ENCODE measurements at regions not wholly inside any gene's neighbourhood (a gene's known extent, or its start where the extent isn't known, plus 50 kb on each side); places are given as distances from the start of the nearest gene placed in this dataset.

DNA sequence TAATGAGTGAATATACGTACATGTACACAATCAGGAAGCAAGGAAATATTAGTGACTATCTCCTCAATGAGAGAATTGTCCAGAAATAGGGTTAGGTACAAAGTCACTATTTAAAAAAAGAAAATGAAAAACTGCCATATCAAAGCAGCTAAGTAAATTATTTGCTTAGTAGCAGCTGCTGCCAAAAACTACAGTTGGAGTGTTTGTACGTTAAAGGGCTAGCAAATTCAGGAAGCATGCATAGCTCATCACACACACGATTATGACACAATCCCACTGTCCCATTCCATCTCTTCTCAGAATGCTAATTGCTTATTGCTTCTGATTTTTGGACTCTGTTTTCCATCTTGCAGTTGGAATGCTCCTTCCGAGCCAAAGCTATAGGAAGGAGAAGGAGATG, 2012.5 kb upstream of the LRRTM1 start:
- no peak for DNase-seq (ENCODE audit: low spot score)

GRCh38 chr2:82316586-82316985, 2012.0 kb upstream of the LRRTM1 start:
- DNase-seq (ENCODE audit: low spot score), result no peak

GRCh38 chr2:82314836-82315472, 2010.4 kb upstream of the LRRTM1 start:
- DNase-seq (ENCODE audit: low spot score), result no peak

DNA sequence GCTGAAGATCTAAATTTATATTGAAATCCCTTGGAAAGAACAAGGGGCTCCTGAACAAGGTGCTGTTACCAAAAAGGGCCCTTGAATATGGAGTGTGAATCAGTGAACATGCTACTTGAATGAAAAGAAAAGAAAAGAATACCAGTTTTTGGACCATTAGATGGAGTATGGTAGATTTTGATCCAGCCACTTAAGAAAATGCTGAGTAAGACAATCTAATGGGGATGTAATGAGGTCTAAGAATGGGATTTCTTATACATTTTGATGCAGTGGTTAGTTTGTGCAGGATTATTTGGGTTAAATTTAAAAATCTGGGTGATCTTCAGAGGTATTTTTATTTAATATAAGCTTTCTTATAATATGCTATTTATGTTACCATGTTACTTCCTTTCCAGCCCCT, 2003.0 kb upstream of the LRRTM1 start:
- no peak for DNase-seq (ENCODE audit: low spot score)

- DNase-seq (ENCODE audit: low spot score), result no peak
These were observed 1997.0 kb upstream of the LRRTM1 start for GRCh38 chr2:82301506-82301905.

DNA sequence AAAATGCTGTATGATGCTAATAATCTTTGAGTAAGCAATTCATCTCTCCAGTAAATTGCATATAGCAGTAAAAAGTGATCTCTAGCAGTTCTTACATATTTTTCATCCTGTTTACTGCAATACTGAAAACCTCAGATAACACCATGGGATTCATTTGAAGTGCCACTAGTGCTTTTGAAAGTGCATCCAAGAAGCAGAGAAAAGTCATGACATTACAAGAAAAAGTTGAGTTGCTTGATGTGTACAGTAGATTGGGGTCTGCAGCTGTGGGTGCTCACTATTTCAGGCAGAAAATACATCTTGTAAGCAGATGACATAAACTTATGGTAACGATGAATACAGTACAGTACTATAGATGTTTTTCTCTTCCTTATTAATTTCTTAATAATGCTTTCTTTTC, 1984.9 kb upstream of the LRRTM1 start:
- DNase-seq (ENCODE audit: low spot score), result no peak

DNA sequence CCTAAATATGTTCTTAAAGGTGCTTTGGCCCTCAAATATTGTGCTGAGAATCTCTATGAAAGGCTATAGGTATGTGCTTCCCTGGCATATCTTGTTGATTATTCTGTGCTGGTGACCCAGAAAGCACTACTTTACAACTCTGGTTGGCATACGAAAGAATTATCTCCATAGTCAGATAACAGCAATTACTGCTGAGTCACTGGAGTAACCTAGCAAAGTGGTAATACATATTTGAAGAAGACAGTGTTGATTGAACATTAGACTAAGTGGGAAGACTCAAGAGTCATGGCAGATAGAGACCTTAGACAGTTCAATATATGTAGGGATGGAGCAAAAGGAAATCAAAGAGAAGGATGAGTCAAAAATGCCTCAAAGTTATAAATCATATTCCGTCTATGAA, 1978.5 kb upstream of the LRRTM1 start:
- no peak for DNase-seq (ENCODE audit: low spot score)

GRCh38 chr2:82282111-82282882, 1977.7 kb upstream of the LRRTM1 start:
- DNase-seq (ENCODE audit: low spot score), result no peak

DNA sequence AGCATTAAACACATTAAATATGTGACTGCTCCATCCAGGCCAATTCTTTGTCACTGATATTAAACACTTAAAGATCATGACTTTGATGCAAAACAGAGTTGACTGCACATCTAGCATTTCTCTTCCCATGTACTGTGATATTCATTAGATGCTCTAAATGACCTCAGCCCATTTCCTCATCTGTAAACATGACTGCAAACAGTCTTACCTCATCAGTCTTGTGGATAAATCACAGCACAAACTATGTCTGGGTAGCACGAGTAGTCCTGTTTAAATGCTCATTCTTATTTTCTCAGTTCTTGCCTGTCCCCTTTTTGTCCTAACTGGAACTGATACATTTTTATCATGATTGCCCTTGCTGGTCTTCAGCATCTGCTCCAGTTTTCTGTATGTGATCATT, 1974.8 kb upstream of the LRRTM1 start:
- DNase-seq (ENCODE audit: low spot score), result no peak

DNA sequence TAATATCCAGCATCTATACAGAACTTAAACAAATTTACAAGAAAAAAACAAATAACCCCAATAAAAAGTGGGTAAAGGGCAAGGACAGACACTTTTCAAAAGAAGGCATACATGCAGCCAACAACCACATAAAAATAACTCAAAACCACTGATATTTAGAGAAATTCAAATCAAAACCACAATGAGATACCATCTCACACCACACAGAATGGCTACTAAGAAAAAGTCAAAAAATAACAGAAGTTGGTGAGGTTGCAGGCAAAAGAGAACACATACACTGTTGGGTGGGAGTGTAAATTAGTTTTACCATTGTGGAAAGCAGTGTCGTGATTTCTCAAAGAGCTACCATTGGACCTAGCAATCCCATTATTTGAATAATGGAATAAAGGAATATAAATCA, 1973.9 kb upstream of the LRRTM1 start:
- no peak for DNase-seq (ENCODE audit: low spot score)

- no peak for DNase-seq (ENCODE audit: low spot score)
These were observed 1971.0 kb upstream of the LRRTM1 start for GRCh38 chr2:82275599-82275998.

DNA sequence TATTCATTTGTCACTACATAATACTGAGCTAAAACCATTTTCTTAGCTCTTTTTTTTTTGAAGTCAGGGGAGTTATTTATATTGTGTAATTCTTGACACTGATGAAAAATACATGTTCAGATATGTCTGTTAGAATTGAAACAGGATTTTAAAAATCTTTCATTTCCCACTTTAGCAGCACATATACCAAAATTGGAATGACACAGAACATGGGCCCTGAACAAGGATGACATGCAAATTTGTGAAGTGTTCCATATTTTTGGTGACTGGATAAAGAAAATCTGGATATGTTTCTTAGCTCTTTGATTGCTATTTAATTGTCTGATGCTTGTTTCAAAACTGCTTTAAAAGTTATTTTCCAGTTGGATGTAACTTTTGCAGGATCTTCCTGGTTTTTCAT, 1963.9 kb upstream of the LRRTM1 start:
- no peak for DNase-seq (ENCODE audit: low spot score)

- no peak for DNase-seq (ENCODE audit: low spot score)
These were observed 1956.0 kb upstream of the LRRTM1 start for GRCh38 chr2:82260521-82260920.

DNA sequence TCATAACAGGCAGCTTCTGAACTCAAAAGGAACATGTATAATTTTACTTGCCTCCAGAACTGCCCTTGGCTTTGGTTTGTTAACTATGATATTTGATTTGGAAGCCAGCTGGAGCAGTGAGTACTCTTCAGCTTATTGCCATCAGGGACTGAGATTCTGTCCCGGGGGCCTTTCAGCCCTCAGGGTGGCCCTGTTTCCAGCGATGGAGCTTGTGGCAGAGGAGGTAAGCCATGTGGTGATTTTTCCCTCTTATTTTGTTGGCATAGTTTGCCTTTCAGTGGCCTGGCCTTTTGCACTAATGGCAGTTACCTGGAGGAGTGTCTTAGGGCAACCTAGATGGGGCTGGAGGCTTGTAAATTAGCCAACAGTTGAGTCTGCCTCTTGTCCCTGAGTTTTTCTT, 1955.0 kb upstream of the LRRTM1 start:
- DNase-seq (ENCODE audit: low spot score), result no peak

GRCh38 chr2:82257796-82258555, 1953.4 kb upstream of the LRRTM1 start:
- no peak for DNase-seq (ENCODE audit: low spot score)

DNA sequence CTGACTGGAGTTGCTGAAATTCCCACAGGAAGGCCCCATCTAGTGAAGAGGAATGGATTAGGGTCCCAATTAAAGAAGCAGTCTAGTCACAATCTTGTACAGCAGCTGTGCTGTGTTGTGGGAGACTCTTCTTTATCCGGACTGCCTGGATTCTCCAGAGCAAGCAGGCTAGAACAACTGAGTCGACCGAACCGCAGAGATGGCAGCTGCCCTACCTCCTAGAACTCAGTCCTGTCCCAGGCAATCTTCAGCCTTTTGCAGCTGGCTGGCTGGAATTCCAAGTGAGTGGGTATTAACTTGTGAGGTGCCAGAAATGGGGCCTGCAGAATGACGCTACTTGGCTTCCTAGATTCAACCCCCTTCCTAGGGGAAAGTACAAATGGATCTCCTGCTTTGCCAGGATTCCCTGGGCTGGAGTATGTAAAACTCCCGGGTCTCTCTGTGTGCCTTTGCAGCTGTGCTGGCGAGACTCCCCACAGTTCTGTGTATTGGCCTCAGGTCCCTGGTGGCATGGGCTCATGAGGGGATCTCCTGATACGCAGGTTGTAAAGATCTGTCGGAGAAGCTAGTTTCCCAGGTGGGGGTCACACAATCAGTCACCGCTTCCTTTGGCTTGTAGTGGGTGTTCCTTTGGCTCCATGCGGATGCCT, 1952.6 kb upstream of the LRRTM1 start:
- DNase-seq (ENCODE audit: low spot score), result no peak

GRCh38 chr2:82256288-82256687, 1951.7 kb upstream of the LRRTM1 start:
- no peak for DNase-seq (ENCODE audit: low spot score)

DNA sequence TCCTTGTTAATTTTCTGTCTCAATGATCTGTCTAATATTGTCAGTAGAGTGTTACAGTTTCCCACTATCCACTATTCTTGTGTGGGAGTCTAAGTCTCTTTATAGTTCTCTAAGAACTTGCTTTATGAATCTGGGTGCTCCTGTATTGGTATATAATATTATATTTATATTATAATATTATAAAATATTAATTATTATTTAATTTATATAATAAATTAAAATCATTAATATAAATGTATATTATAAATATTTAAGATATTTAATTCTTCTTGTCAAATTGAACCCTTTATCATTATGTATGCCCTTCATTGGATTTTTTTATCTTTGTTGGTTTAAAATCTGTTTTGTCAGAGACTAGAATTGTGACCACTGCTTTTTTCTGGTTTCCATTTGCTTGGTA, 1950.2 kb upstream of the LRRTM1 start:
- no peak for DNase-seq (ENCODE audit: low spot score)

GRCh38 chr2:82246220-82246775, 1941.7 kb upstream of the LRRTM1 start:
- DNase-seq (ENCODE audit: low spot score), result no peak

GRCh38 chr2:82239176-82239575, 1934.6 kb upstream of the LRRTM1 start:
- no peak for DNase-seq (ENCODE audit: low spot score)

DNA sequence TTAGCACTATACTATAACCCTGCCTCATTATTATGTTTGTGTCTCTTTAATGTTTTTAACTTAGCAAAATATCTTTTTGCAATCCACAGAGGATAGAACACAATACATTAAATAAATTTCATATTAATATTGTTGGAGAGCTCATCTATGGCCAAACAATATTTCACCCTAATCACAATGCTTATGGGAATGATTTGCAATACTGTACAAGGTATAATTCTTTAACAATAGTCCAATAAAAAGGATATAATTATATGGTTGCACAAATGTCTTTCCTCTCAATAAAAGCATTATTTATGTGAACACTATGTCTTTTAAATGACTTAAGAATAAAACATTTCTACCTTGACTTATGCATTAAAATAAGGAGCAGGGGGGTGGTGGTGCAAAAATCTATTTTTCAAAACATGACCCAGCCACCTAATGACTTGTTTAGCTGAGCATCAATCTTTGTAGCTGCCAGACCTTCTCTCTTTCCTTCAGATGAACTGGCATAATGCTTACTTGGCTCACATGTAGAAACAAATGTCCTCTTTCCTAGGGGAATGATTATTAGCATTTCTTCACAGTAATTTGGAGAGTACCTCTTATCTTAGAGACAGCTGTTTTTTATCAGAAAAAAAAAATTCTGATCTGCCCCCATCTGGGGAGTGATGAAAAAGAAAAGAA, 1933.6 kb upstream of the LRRTM1 start:
- no peak for DNase-seq (ENCODE audit: low spot score)

Measured in germinal center (tissue), 1 donor.